ENCODE measurements at regions not wholly inside any gene's neighbourhood (a gene's known extent, or its start where the extent isn't known, plus 50 kb on each side); places are given as distances from the start of the nearest gene placed in this dataset.

DNA sequence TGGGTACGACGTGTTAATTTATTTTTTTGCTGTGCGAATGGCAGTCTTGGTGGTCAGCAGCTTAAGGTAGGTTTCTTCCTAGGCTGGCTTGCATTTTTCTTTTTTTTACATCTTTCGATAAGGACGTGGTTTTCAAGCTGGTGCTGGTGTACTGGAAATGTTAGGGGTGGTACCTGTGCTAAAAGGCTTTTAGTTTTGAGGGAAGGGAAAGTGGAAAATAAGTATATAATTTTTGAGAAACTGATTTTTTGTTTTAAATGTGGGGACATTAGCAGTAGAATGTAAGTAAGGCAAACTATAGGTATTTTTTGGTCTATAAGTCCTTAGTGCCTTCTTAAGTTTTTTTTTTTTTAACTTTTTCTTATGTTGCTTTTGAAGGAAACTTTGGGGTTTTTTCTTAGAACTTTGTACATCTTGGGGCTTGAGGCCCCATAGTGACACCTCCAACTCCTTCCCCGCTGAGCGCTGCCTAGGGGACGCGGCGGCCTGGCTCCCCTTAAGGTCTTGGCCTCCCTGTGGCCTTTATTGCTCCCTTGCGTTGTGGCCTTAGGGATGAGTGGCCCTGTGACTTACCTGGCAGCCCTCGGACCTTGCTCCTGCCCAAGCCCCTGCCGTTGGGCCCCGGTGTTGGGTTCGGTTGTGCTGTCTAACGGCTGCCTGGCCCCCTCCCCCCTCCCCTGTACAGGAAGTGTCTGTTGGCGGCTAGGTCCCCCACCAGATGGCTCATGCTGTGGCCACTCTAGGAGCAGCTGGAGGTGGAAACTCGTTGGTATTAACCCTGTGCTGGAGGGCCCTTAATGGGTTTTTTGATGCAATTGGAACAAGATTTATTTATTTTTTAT, 88.0 kb upstream of the RPRML start:
- Histone ChIP-seq H3K4me3 (peak overlapping the region; percentile 91), H2AFZ (ENCODE audit: control insufficient read depth, low read depth, low read length) (peak overlapping the region; percentile 92), H3K4me1 (ENCODE audit: control insufficient read depth, insufficient read depth, low read length) (peaks cover 3% of the 10 kb centered on the region), H3K9me3 (replicated peaks; ENCODE audit: control insufficient read depth, insufficient read depth, low read length) (no peaks in the 10 kb centered on the region), H3K79me2 (ENCODE audit: control insufficient read depth, insufficient read depth, low read length) (peaks cover 7% of the 10 kb centered on the region), H3K36me3 (ENCODE audit: control insufficient read depth in 2 of 2, insufficient read depth in 2 of 2, low read length in 1 of 2) (no peaks in the 10 kb centered on the region), H3K4me2 (ENCODE audit: control insufficient read depth, insufficient read depth) (peak overlapping the region; percentile 72), H4K20me1 (ENCODE audit: control insufficient read depth, insufficient read depth) (no peaks in the 10 kb centered on the region), H3K9ac (ENCODE audit: control insufficient read depth, insufficient read depth, low read length) (peak overlapping the region; percentile 98), H3K27me3 (replicated peaks in 1 of 2; ENCODE audit: control insufficient read depth in 2 of 2, insufficient read depth in 2 of 2, low read length in 1 of 2) (no peaks in the 10 kb centered on the region), H3K27ac (ENCODE audit: control insufficient read depth, insufficient read depth) (peak overlapping the region; percentile 93)
- 17% methylated on average over 17 of the region's 18 CpGs for WGBS (ENCODE audit: insufficient coverage, insufficient replicate concordance, low lambda C conversion rate, missing lambda C conversion rate)
- intact Hi-C loops (cut with micrococcal nuclease; ENCODE audit: unreplicated experiment) = no loop called here
- in situ Hi-C loops (cut with MboI) = no loop called here
- FAIRE-seq (peak; percentile 90), DNase-seq (ENCODE audit: low read depth, low spot score) (peak; percentile 55), ATAC-seq (peak; percentile 98)
- BruUV-seq (replicated peaks) = TSS peak; percentile 80
- RAD21 ChIA-PET (ENCODE audit: unreplicated experiment) = interaction anchor here (0.5 kb wide), 1 partner anchor 8 kb away, joined by 3 read pairs; no protein-coding TSS in a partner anchor
- SMC1A ChIA-PET (ENCODE audit: uncharacterized antibody, unreplicated experiment) = no interaction called here
- CTCF ChIA-PET = no interaction called here
- POLR2A ChIA-PET = interaction anchor here (0.6 kb wide), 2 partner anchors 8 to 1849 kb away, joined by 4 to 7 read pairs; no protein-coding TSS in a partner anchor
- TF ChIP-seq PAX5 (IDR thresholded peaks at IDR 0.05; ENCODE audit: borderline replicate concordance, low read depth, low read length) (peak; percentile 74; the same call in 1 of the 2 replicates), MYB (IDR thresholded peaks at IDR 0.05; ENCODE audit: borderline replicate concordance, low read depth, low read length) (peak; percentile 83), RCOR1 (conservative IDR thresholded peaks at IDR 0.05; ENCODE audit: low read depth, low read length) (no peak), CBFB (IDR thresholded peaks at IDR 0.05; ENCODE audit: low read depth) (peak; percentile 82), ZNF207 (IDR thresholded peaks at IDR 0.05; ENCODE audit: borderline replicate concordance) (0 out of 2 replicates have a peak, but pooled peaks have one; percentile 69), TARDBP (IDR thresholded peaks at IDR 0.05; ENCODE audit: borderline replicate concordance) (peak; percentile 91), ZNF384 (IDR thresholded peaks at IDR 0.05; ENCODE audit: borderline replicate concordance, low read depth, low read length) (0 out of 2 replicates have a peak, but pooled peaks have one; percentile 2), RELA (IDR thresholded peaks at IDR 0.05; ENCODE audit: borderline replicate concordance, partially characterized antibody) (peak; percentile 72), CREB1 (IDR thresholded peaks at IDR 0.05; ENCODE audit: low read depth) (peak; percentile 73), CBX3 (IDR thresholded peaks at IDR 0.05; ENCODE audit: borderline replicate concordance, low read depth) (no peak), NRF1 (conservative IDR thresholded peaks at IDR 0.05; ENCODE audit: low read depth, low read length) (no peak), BACH1 (IDR thresholded peaks at IDR 0.05; ENCODE audit: borderline replicate concordance) (peak; percentile 90; the same call in 1 of the 2 replicates), MTA2 (IDR thresholded peaks at IDR 0.05; ENCODE audit: low read depth) (peak; percentile 37; the same call in 1 of the 2 replicates), SREBF1 (IDR thresholded peaks at IDR 0.05; ENCODE audit: low read length) (0 out of 2 replicates have a peak, but pooled peaks have one; percentile 17)
- TF ChIP-seq, protein P1, sequence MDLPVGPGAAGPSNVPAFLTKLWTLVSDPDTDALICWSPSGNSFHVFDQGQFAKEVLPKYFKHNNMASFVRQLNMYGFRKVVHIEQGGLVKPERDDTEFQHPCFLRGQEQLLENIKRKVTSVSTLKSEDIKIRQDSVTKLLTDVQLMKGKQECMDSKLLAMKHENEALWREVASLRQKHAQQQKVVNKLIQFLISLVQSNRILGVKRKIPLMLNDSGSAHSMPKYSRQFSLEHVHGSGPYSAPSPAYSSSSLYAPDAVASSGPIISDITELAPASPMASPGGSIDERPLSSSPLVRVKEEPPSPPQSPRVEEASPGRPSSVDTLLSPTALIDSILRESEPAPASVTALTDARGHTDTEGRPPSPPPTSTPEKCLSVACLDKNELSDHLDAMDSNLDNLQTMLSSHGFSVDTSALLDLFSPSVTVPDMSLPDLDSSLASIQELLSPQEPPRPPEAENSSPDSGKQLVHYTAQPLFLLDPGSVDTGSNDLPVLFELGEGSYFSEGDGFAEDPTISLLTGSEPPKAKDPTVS (IDR thresholded peaks at IDR 0.05; ENCODE audit: low read depth, low read length) = 0 out of 2 replicates have a peak, but pooled peaks have one; percentile 65
- TF ChIP-seq, protein P2, sequence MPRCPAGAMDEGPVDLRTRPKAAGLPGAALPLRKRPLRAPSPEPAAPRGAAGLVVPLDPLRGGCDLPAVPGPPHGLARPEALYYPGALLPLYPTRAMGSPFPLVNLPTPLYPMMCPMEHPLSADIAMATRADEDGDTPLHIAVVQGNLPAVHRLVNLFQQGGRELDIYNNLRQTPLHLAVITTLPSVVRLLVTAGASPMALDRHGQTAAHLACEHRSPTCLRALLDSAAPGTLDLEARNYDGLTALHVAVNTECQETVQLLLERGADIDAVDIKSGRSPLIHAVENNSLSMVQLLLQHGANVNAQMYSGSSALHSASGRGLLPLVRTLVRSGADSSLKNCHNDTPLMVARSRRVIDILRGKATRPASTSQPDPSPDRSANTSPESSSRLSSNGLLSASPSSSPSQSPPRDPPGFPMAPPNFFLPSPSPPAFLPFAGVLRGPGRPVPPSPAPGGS (IDR thresholded peaks at IDR 0.05; ENCODE audit: borderline replicate concordance, insufficient read depth, low read depth, low read length, poor library complexity, severe bottlenecking) = peak; percentile 73
- TF ChIP-seq, protein P3, sequence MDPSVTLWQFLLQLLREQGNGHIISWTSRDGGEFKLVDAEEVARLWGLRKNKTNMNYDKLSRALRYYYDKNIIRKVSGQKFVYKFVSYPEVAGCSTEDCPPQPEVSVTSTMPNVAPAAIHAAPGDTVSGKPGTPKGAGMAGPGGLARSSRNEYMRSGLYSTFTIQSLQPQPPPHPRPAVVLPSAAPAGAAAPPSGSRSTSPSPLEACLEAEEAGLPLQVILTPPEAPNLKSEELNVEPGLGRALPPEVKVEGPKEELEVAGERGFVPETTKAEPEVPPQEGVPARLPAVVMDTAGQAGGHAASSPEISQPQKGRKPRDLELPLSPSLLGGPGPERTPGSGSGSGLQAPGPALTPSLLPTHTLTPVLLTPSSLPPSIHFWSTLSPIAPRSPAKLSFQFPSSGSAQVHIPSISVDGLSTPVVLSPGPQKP (IDR thresholded peaks at IDR 0.05; ENCODE audit: low read depth, low read length) = peak; percentile 64; the same call in 1 of the 2 replicates
